NCI-H2029 treated with DMSO at 0.1 percent for 48 hours (cell line): ENCODE measurements at regions not wholly inside any gene's neighbourhood (a gene's known extent, or its start where the extent isn't known, plus 50 kb on each side); places are given as distances from the start of the nearest gene placed in this dataset.
"Not testable (repeated sequence)": the region's sequence is repeated elsewhere in the genome, so short reads cannot be mapped to it uniquely, and the experiment has no call there.

Experiments used
- DNase-seq: peaks from one replicate; lab custom pipeline; 2025; lab: John Stamatoyannopoulos, UW

GRCh38 chr9:90979639-90980038 lies 178.0 kb downstream of the SYK start:
- DNase-seq, result no peak

DNA sequence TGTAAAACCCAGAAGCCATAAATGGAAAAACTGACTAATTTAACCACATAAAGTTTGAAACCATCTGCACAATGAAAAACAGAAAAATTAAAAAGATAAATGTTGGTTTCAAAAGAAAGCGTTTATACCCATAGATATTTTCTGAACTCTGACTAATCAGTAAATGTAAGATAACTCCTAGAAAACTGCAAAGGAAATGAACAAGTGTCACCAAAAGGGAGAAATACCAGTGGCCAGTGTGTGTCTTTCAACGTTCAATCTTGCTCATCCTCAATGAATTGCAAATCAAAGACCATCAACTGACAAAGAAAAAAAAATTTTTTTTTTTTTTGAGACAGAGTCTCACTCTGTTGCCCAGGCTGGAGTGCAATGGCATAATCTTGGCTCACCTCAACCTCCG lies 180.1 kb downstream of the SYK start:
- no peak for DNase-seq

DNA sequence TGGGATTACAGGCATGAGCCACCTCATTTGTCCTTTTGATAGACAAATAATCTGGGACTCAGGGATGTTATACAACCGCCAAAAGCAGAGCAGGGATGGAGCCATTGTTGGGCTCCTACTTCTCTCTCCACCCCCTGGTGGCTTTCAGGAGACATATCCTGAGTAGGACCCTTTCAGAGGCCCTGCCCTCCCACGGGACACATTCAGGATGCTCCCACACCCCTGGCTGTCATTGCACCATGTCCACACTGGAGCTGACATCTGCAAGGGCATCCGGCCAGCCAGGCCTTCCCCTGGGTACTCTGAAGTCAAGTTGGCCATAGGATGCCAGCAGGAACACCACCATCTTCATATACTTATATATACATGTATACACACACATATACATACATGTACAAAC lies 181.8 kb downstream of the SYK start:
- no peak for DNase-seq

DNA sequence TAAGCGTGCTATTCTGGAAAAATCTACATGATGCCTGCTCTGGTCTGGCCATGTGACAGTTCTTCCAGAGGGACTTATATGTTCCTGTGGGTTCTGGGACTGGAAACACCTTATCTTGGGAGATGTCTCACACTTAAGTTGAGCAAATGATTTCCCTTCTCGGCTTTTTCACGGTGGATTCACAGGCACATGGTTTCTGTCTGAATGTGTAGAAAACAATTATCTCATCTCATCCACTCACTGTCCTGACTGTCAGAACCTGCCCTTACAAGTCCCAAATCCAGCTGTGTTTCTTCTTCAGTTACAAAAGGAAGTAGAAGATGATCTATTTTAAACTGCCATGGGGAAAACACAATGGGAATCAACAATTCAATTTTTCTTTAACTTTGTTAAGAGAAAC lies 184.0 kb downstream of the SYK start:
- no peak for DNase-seq

DNA sequence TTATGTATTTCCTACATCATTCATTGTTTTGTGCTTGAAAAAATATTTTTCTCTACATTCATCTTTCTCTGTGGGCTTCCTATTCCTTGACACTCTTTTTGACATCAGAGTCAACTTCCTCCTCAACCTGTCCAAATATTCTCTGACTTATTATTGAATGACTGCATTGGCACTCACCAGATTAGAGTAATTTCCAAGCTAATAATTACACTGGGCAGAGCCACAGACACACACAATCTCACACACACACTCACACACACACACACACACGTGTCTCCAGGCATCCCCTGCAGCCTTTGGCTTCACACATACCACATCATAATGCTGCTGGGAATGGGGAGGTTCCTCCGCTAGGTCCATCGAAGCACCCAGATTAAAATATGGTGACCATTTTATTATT lies 184.5 kb downstream of the SYK start:
- no peak for DNase-seq

- no peak for DNase-seq
These were observed 185.9 kb downstream of the SYK start for GRCh38 chr9:90987566-90987965.

DNA sequence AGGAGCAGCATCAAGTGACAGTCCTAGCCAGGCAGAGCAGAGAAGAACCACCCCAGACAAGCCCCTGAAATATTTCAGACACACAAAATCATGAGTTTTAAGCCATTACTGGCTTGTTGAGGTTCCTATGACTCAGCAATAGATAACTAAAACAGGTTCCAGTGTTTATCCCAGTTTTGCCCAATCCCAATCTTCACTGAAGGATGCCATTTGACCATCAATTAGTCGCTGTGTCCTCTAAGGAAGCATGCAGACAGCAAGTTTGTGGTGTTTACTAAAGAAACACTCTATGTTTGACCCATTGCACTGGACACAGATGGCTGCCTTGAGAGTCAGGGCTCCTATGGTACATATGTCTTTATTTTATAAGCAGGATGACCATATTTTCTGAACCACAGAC lies 186.7 kb downstream of the SYK start:
- DNase-seq, result no peak

GRCh38 chr9:90991953-90992352 lies 190.3 kb downstream of the SYK start:
- DNase-seq, result no peak

- DNase-seq, result no peak
These were observed 193.9 kb downstream of the SYK start for GRCh38 chr9:90995516-90995915.

DNA sequence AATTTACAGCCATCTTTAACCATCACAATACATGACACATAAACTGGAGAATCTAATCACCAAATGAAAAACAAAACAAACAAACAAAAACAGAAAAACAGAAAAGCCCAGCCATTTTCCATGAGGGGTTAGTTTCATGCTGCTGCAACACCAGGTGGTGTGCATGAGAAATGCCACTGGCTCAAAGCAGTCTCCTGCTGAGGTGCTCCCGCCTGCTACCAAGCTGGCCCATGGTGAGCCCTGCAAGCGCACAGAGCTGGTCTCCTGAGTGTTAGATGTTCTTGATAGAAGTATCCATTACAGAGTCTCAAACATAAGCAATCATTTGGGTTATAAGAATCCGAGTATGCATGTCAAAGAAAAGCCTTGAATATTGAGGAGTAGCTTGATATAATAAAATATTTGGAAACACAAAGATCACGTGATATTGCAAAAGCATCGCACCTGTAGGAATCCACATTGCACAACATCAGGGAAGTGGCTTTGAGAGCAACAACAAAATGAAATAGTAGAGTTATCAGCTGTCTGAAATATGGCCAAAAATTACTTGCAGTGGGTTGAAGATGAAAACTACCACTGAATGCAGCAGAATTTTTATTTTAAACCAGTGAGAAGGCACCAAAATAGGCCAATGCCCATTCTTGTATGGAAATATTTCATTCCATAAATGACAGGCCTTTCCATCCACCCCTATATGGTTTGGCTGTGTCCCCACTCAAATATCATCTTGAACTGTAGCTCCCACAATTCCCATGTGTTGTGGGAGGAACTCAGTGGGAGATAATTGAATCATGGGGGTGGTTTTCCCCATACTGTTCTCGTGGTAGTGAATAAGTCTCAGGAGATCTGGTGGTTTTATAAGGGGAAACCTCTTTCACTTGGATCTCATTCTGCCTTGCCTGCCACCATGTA lies 194.8 kb downstream of the SYK start:
- DNase-seq, result no peak

DNA sequence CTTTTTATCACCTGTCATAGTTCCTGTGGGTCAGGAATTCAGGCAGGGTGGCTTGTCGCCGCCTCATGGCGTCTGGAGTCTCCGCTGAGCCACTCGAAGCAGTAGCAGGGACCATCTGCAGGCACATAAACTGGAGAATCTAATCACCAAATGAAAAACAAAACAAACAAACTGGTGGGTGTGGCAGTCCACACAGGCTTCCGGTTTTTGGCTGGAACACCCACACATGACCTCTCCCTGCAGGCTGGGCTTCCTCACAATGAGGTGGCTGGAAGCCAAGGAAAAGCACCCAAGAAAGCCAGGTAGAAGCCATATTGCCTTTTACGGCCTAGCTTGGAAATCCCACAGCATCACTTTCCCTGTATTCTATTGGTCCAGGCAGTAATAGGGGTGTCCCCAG lies 197.0 kb downstream of the SYK start:
- DNase-seq, result peak; percentile 74

- DNase-seq, result no peak
These were observed 198.1 kb downstream of the SYK start for GRCh38 chr9:90999425-91000397.

GRCh38 chr9:91001146-91001611 lies 199.6 kb downstream of the SYK start:
- DNase-seq, result peak; percentile 88

DNA sequence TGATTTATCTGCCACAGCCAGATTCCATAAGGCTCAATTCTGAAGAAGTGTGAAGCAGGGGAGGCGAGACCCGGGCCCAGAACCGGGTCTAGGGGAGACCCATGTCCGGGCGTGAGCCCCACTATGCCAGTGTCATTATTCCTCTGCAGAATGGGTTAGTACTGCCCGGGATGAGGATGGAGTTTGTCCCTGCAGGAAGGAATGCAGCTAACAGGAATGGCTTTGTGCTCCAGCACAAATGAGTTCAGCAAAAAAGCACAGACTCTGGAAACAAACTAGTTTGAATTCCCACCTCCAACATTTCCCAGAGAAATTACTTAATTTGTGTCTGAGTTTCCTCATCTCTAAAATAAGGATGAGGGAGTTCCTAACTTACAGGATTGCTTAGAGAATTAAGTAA lies 202.9 kb downstream of the SYK start:
- no peak for DNase-seq

DNA sequence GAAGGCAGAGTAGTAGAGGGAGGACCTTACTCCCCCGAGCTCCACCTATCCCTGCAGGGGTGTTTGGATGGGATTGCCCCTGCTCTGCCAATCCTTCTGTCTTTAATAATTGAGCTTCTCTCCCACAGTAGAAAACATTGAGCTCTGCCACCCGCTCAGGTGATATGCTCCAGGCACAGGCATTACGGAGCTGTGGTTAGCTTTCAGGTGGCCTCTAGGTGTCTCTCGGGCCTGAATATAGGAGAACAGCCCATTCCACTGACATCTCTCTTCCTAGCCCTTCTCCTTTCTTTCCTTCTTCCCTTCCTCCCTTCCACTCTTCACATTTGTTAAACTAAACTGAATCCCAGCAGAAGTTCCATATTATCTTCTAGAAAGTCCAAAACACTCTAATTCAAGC lies 203.4 kb downstream of the SYK start:
- no peak for DNase-seq

GRCh38 chr9:91006046-91006445 lies 204.4 kb downstream of the SYK start:
- DNase-seq, result no peak

DNA sequence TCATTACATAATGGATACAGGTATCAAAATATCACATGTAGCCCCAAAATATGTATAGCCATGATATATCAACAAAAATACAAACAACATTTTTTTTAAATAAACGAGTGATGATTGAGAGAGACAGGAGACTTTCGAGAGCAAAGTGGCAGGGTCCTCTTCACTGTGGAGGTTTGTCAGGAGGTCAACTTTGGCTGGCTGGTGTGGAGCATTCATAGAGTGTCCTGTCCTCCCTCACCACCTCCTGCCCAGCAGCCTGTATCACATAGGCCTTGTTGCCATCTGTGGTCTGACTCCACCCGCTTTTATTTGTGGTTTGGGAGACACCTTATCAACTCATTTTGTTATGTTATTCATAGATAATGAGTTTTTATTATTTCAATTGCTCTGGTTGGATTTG lies 206.9 kb downstream of the SYK start:
- DNase-seq, result no peak

DNA sequence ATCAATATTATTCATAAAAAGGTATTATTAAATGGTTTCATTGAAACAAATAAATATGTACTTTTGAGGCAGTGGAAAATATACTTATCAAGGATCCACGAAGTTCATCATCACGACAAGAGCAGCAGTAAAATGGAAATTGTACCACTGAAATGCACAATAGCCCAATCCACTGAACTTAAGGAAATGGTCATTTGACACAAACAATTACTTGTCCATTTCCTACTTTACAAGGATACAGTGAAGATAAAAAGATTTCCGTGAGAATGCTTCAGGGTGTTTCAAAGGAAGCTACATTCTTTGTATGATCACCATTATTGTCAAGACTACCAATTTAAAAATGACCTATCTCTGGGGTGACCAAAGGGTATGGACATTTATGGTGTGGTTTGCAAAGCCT lies 210.3 kb downstream of the SYK start:
- DNase-seq, result no peak

DNA sequence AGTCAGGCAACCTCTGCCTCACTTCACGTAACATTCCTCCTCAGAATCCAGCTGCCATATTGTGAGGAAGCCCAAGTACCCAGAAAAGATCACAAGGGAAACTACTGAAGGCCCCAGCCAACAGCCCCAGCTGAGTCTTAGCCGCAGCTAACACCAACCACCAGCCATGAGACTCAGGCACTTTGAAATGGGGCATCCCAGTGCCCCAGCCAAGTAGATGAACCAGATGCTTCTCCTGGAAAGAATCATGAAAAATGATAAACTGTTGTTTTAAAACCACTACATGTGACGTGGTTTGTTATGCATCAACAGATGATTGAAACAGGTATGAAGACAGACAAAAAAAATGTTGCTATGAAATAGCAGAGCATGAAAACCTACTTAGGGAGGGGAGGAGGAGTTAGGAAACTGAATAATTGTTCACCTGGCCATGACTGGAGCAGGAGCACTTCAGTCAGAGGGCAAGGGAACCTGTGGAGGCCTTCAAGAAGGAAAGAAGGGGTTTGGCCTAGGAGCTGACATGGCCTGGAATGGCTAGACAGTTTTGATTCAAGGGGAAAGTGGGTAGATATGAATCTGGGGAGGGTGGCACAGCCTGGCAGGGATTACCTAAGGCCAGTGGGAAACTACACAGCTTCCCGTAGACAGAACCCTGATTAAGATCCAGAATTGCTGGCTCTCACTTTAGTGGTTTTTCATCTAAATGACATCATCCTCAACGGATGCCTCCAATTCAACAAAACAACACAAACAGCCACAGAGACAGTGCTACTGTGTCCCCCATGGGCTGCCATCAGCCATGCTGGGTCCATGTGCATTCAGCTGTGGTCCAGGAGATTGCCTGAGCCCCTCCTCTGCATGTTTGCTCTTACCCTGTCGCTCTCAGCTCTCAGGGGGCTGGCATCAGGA lies 211.6 kb downstream of the SYK start:
- no peak for DNase-seq

DNA sequence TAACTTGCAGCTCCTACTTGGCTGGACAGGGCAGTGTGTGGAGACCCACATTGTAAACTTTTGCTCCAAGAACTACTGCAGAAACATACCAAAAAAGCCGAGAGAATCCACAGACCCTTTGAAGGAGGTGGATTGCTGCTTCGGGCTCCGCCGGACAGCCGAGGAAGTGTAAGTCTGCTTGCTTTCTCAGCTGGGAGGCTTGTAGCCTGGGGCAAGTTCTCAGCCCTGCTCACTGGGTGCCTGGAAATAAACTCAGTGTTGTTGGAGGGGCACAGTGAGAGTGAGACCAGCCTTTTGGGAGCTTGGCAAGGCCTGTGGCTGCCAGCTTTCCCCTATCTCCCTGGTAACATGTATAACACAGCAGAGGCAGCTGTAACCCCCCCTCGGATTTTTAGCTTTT lies 215.6 kb downstream of the SYK start:
- DNase-seq, result no peak

DNA sequence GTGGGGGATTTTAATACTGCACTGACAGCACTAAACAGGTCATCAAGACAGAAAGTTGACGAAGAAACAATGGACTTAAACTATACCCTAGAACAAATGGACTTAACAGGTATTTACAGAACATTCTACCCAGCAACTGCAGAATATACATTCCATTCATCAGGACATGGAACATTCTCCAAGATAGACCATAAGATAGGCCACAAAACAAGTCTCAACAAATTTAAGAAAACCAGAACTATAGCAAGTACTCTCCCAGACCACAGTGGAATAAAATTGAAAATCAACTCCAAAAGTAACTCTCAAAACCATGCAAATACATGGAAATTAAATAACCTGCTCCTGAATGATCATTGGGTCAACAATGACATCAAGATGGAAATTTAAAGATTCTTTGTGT lies 218.3 kb downstream of the SYK start:
- not testable (repeated sequence) for DNase-seq

- not testable (repeated sequence) for DNase-seq
These were observed 220.0 kb downstream of the SYK start for GRCh38 chr9:91021656-91022055.
